H9 (cell line): ENCODE measurements at regions not wholly inside any gene's neighbourhood (a gene's known extent, or its start where the extent isn't known, plus 50 kb on each side); places are given as distances from the start of the nearest gene placed in this dataset.

Experiments used
- DNase-seq: peaks from one replicate; pipeline ENCODE4 v3.0.0-alpha.2; 2017
- H2AFZ ChIP-seq: one replicate; pipeline ENCODE4 v1.6.1; 2013; ENCODE audit warnings: mild to moderate bottlenecking, low read length, control low read depth, moderate library complexity
- H2AK5ac ChIP-seq: 2 replicates; pipeline ENCODE4 v1.6.1; 2013; ENCODE audit warnings: low read length, control low read depth, mixed read lengths; ENCODE audit not compliant: insufficient read length
- H2BK120ac ChIP-seq: one replicate; pipeline ENCODE4 v1.6.1; 2013; ENCODE audit warnings: low read depth, mild to moderate bottlenecking, low read length, control low read depth, inconsistent platforms; ENCODE audit not compliant: poor library complexity, severe bottlenecking
- H2BK12ac ChIP-seq: 2 replicates; pipeline ENCODE4 v1.6.1; 2013; ENCODE audit warnings: low read length, control low read depth, mixed read lengths, low read depth; ENCODE audit not compliant: insufficient read length
- H2BK15ac ChIP-seq: 2 replicates; pipeline ENCODE4 v1.6.1; 2013; ENCODE audit warnings: low read depth, low read length, control low read depth
- H2BK20ac ChIP-seq: one replicate; pipeline ENCODE4 v1.6.1; 2013; ENCODE audit warnings: low read depth, mild to moderate bottlenecking, low read length, control low read depth, inconsistent platforms; ENCODE audit not compliant: poor library complexity, severe bottlenecking
- H2BK5ac ChIP-seq: 2 replicates; pipeline ENCODE4 v1.6.1; 2013; ENCODE audit warnings: low read length, control low read depth, mixed read lengths; ENCODE audit not compliant: insufficient read length
- H3K14ac ChIP-seq: 2 replicates; pipeline ENCODE4 v1.6.1; 2013; ENCODE audit warnings: low read length, control low read depth; ENCODE audit not compliant: insufficient read depth
- H3K18ac ChIP-seq: 2 replicates; pipeline ENCODE4 v1.6.1; 2013; ENCODE audit warnings: low read depth, mild to moderate bottlenecking, mixed read lengths, low read length, control low read depth; ENCODE audit not compliant: insufficient read length
- H3K23ac ChIP-seq: 2 replicates; pipeline ENCODE4 v1.6.1; 2013; ENCODE audit warnings: low read length, control low read depth, mixed read lengths, low read depth; ENCODE audit not compliant: insufficient read length
- H3K23me2 ChIP-seq: 2 replicates; pipeline ENCODE4 v1.6.1; 2013; ENCODE audit warnings: low read depth, mild to moderate bottlenecking, mixed read lengths, low read length, control low read depth; ENCODE audit not compliant: insufficient read length, poor library complexity, severe bottlenecking
- H3K27ac ChIP-seq: 2 replicates; pipeline ENCODE4 v1.5.1; 2013; ENCODE audit warnings: low read length, control low read depth, mixed read lengths, low read depth; ENCODE audit not compliant: insufficient read length
- H3K27me3 ChIP-seq: 2 replicates; pipeline ENCODE4 v1.6.1; 2013; ENCODE audit warnings: low read length, control low read depth, inconsistent platforms; ENCODE audit not compliant: insufficient read depth
- H3K4ac ChIP-seq: 2 replicates; pipeline ENCODE4 v1.6.1; 2013; ENCODE audit warnings: low read depth, mild to moderate bottlenecking, control low read depth, inconsistent platforms, low read length, moderate library complexity
- H3K4me1 ChIP-seq: 2 replicates; pipeline ENCODE4 v1.6.1; 2013; ENCODE audit warnings: low read length, control low read depth, inconsistent platforms; ENCODE audit not compliant: insufficient read depth
- H3K4me2 ChIP-seq: 2 replicates; pipeline ENCODE4 v1.6.1; 2013; ENCODE audit warnings: low read length, control low read depth, mixed read lengths; ENCODE audit not compliant: insufficient read length, insufficient read depth
- H3K56ac ChIP-seq: 2 replicates; pipeline ENCODE4 v1.6.1; 2013; ENCODE audit warnings: low read depth, mild to moderate bottlenecking, mixed read lengths, low read length, control low read depth; ENCODE audit not compliant: insufficient read length
- H3K79me1 ChIP-seq: 2 replicates; pipeline ENCODE4 v1.6.1; 2013; ENCODE audit warnings: low read depth, mild to moderate bottlenecking, moderate library complexity, low read length, control low read depth, inconsistent platforms; ENCODE audit not compliant: insufficient read depth, poor library complexity, severe bottlenecking
- H3K79me2 ChIP-seq: 2 replicates; pipeline ENCODE4 v1.6.1; 2013; ENCODE audit warnings: low read length, control low read depth, inconsistent platforms; ENCODE audit not compliant: insufficient read depth
- H3K9ac ChIP-seq: 2 replicates; pipeline ENCODE4 v1.6.1; 2013; ENCODE audit warnings: low read length, control low read depth, mixed read lengths; ENCODE audit not compliant: insufficient read length; ENCODE audit errors: extremely low read depth
- H3K9me3 ChIP-seq: one replicate; pipeline ENCODE4 v1.6.1; 2013; ENCODE audit warnings: low read depth, low read length, inconsistent platforms; ENCODE audit not compliant: control insufficient read depth
- H3T11ph ChIP-seq: one replicate; pipeline ENCODE4 v1.6.1; 2013; ENCODE audit warnings: mild to moderate bottlenecking, low read length, control low read depth, inconsistent platforms
- H4K20me1 ChIP-seq: one replicate; pipeline ENCODE4 v1.6.1; 2013; ENCODE audit not compliant: control insufficient read depth, insufficient read length, insufficient read depth
- H4K5ac ChIP-seq: 2 replicates; pipeline ENCODE4 v1.6.1; 2013; ENCODE audit warnings: low read depth, mild to moderate bottlenecking, mixed read lengths, low read length, control low read depth; ENCODE audit not compliant: insufficient read length
- H4K8ac ChIP-seq: replicated peaks from 2 replicates; pipeline ENCODE4 v1.6.1; 2013; ENCODE audit warnings: low read length, control low read depth, mixed read lengths, low read depth; ENCODE audit not compliant: insufficient read length
- H4K91ac ChIP-seq: 2 replicates; pipeline ENCODE4 v1.6.1; 2013; ENCODE audit warnings: low read depth, mild to moderate bottlenecking, moderate library complexity, mixed read lengths, low read length, control low read depth; ENCODE audit not compliant: insufficient read length
- H3K27ac Mint-ChIP-seq, 3 experiments: 2 replicates in 2 of 3; 3 replicates in 1 of 3; pipeline ENCODE4 v1.8.0; 2020 to 2021; ENCODE audit warnings: mixed read lengths in 3 of 3, mild to moderate bottlenecking in 1 of 3, moderate library complexity in 1 of 3
- H3K27me3 Mint-ChIP-seq: 2 replicates; pipeline ENCODE4 v1.8.0; 2021; ENCODE audit warnings: low read depth, mild to moderate bottlenecking, moderate library complexity, mixed read lengths
- H3K36me3 Mint-ChIP-seq, 3 experiments: 2 replicates in 2 of 3; 3 replicates in 1 of 3; pipeline ENCODE4 v1.8.0; 2020 to 2021; ENCODE audit warnings: low read depth in 3 of 3, mixed read lengths in 3 of 3; ENCODE audit not compliant: insufficient read depth in 1 of 3
- H3K4me1 Mint-ChIP-seq, 2 experiments: 2 replicates each; pipeline ENCODE4 v1.8.0; 2020; ENCODE audit warnings: mixed read lengths in 2 of 2
- H3K4me3 Mint-ChIP-seq, 2 experiments: 2 replicates in 1 of 2; 3 replicates in 1 of 2; pipeline ENCODE4 v1.8.0; 2020 to 2021; ENCODE audit warnings: mild to moderate bottlenecking in 2 of 2, mixed read lengths in 2 of 2, moderate library complexity in 1 of 2
- H3K9me3 Mint-ChIP-seq, 2 experiments: 2 replicates in 1 of 2; 3 replicates in 1 of 2; pipeline ENCODE4 v1.8.0; 2020; ENCODE audit warnings: mild to moderate bottlenecking in 2 of 2, mixed read lengths in 2 of 2, moderate library complexity in 1 of 2
- CTCF ChIP-seq: fragments of 200-600 bp; sonication (generic); conservative IDR thresholded peaks from 3 replicates; pipeline ENCODE4 v1.8.0; 2021; ENCODE audit warnings: antibody characterized with exemption, mild to moderate bottlenecking
- WGBS: extraction: QIAGEN DNeasy Blood & Tissue Kit; methylation state at CpG from one replicate; pipeline ENCODE4 v1.1.7; 2013; ENCODE audit warnings: missing lambda C conversion rate, low lambda C conversion rate, mixed read lengths; ENCODE audit not compliant: insufficient read length; ENCODE audit errors: extremely low coverage; 5-methylcytosine and 5-hydroxymethylcytosine counted together

- Histone ChIP-seq H4K20me1 (no peaks in the 10 kb centered on the region), H3K79me2 (no peaks in the 10 kb centered on the region), H3K18ac (no peak overlapping the region), H3K79me1 (no peaks in the 10 kb centered on the region), H3K4me2 (no peak overlapping the region), H2BK12ac (no peak overlapping the region), H2BK120ac (no peak overlapping the region), H2BK20ac (no peak overlapping the region), H3K56ac (no peak overlapping the region), H2AFZ (no peak overlapping the region), H4K91ac (no peak overlapping the region), H3K27me3 (no peaks in the 10 kb centered on the region), H2AK5ac (no peak overlapping the region), H3K9me3 (no peaks in the 10 kb centered on the region), H4K8ac (no peak overlapping the region), H3K9ac (no peak overlapping the region), H3K23ac (no peak overlapping the region), H4K5ac (no peak overlapping the region), H2BK5ac (no peak overlapping the region), H3K4ac (no peak overlapping the region), H3T11ph (no peak overlapping the region), H2BK15ac (no peak overlapping the region), H3K4me1 (no peaks in the 10 kb centered on the region), H3K14ac (no peak overlapping the region), H3K23me2 (no peaks in the 10 kb centered on the region), H3K27ac (no peak overlapping the region)
- no peak overlapping the region for H3K4me3 Mint-ChIP-seq
- H3K27me3 Mint-ChIP-seq: 0 out of 2 replicates have a peak, but pooled peaks cover 2% of the 10 kb centered on the region
- no peak for DNase-seq
- no peaks in the 10 kb centered on the region for H3K4me1 Mint-ChIP-seq
- WGBS: no CpG with 5 or more reads among the region's 5 CpGs
- H3K27ac Mint-ChIP-seq: no peak overlapping the region
- H3K9me3 Mint-ChIP-seq: peaks cover 3 to 7% of the 10 kb centered on the region in 2 experiments; a peak in 4 of 5 replicates
- no peak for TF ChIP-seq CTCF
- peaks cover 0 to 2% (median 0%) of the 10 kb centered on the region in 3 experiments; a peak in 2 of 7 replicates for H3K36me3 Mint-ChIP-seq
These were observed 52.8 kb upstream of the SLC35F5 start for GRCh38 chr2:113809076-113809736.
